Naive thymus-derived CD4-positive, alpha-beta T cell (primary cell): ENCODE measurements at regions not wholly inside any gene's neighbourhood (a gene's known extent, or its start where the extent isn't known, plus 50 kb on each side); places are given as distances from the start of the nearest gene placed in this dataset.
A peak's percentile ranks its signal among the peaks of the same experiment; 100 is the strongest.

Source experiments
- ATAC-seq: fragments of 150-1000 bp; cut with Tn5 transposase; 2 replicates; pipeline ENCODE4 v1.10.0; 2021; ENCODE audit warnings: mild to moderate bottlenecking, moderate library complexity
- CTCF ChIA-PET: fragments of 350-600 bp; sonication (Branson Sonifier 250); formaldehyde crosslinking; loops from one replicate; lab custom pipeline; 2021; ENCODE audit warnings: antibody characterized with exemption; lab: Charles Lee
- POLR2A ChIA-PET: fragments of 350-600 bp; sonication (Branson Sonifier 250); formaldehyde crosslinking; loops from one replicate; lab custom pipeline; 2021; ENCODE audit warnings: antibody characterized with exemption, inconsistent platforms; lab: Charles Lee
- DNase-seq, 9 donors: peaks; one replicate each; pipeline versions ENCODE4 v3.0.0 to v3.0.0-alpha.2; 2020 to 2022; ENCODE audit warnings: mixed read lengths in 1 of 9
- H3K27ac ChIP-seq: one replicate; pipeline ENCODE4 v1.7.0; 2013; ENCODE audit warnings: mild to moderate bottlenecking, low read depth, low read length, moderate library complexity
- H3K27me3 ChIP-seq, 2 donors: one replicate each; pipeline ENCODE4 v1.7.0; 2013; ENCODE audit warnings: low read length in 2 of 2, mild to moderate bottlenecking in 2 of 2, moderate library complexity in 2 of 2; ENCODE audit not compliant: control insufficient read depth in 2 of 2, insufficient read depth in 2 of 2
- H3K36me3 ChIP-seq, 3 experiments: 1 replicate in 2 of 3; 2 replicates in 1 of 3; pipeline ENCODE4 v1.7.0; 2013; ENCODE audit warnings: low read length in 3 of 3, mild to moderate bottlenecking in 3 of 3, moderate library complexity in 1 of 3; ENCODE audit not compliant: insufficient read depth in 3 of 3, control insufficient read depth in 2 of 3
- H3K4me1 ChIP-seq, 2 donors: one replicate each; pipeline ENCODE4 v1.7.0; 2013; ENCODE audit warnings: low read length in 2 of 2, mild to moderate bottlenecking in 2 of 2, moderate library complexity in 1 of 2; ENCODE audit not compliant: control insufficient read depth in 2 of 2, insufficient read depth in 2 of 2
- H3K4me3 ChIP-seq: 2 replicates; pipeline ENCODE4 v1.7.0; 2013; ENCODE audit warnings: mild to moderate bottlenecking, low read length
- H3K9me3 ChIP-seq, 3 experiments: 1 replicate in 2 of 3; 2 replicates in 1 of 3; pipeline ENCODE4 v1.7.0; 2013; ENCODE audit warnings: low read length in 3 of 3; ENCODE audit not compliant: control insufficient read depth in 2 of 3
- H3K27ac Mint-ChIP-seq, 9 donors: one replicate each; pipeline ENCODE4 v1.8.0; 2020 to 2022; ENCODE audit warnings: mixed read lengths in 9 of 9, mild to moderate bottlenecking in 8 of 9, moderate library complexity in 5 of 9, inconsistent platforms in 2 of 9
- H3K27me3 Mint-ChIP-seq, 5 donors: one replicate each; pipeline ENCODE4 v1.8.0; 2021 to 2022; ENCODE audit warnings: mixed read lengths in 5 of 5, mild to moderate bottlenecking in 1 of 5
- H3K36me3 Mint-ChIP-seq, 5 donors: one replicate each; pipeline ENCODE4 v1.8.0; 2020 to 2022; ENCODE audit warnings: mixed read lengths in 5 of 5, mild to moderate bottlenecking in 3 of 5, inconsistent platforms in 1 of 5
- H3K4me1 Mint-ChIP-seq, 7 donors: one replicate each; pipeline ENCODE4 v1.8.0; 2020 to 2022; ENCODE audit warnings: mixed read lengths in 7 of 7, mild to moderate bottlenecking in 3 of 7, inconsistent platforms in 1 of 7
- H3K4me3 Mint-ChIP-seq, 10 donors: one replicate each; pipeline ENCODE4 v1.8.0; 2020 to 2022; ENCODE audit warnings: mild to moderate bottlenecking in 10 of 10, mixed read lengths in 10 of 10, moderate library complexity in 6 of 10, inconsistent platforms in 2 of 10
- H3K9me3 Mint-ChIP-seq, 11 donors: one replicate each; pipeline ENCODE4 v1.8.0; 2020 to 2022; ENCODE audit warnings: mixed read lengths in 11 of 11, mild to moderate bottlenecking in 4 of 11, inconsistent platforms in 1 of 11, moderate library complexity in 1 of 11
- intact Hi-C, 2 donors: fragments of 100-400 bp; cut with micrococcal nuclease; formaldehyde crosslinking; loops; one replicate each; pipeline ENCODE4 v1.15.1; 2023

DNA sequence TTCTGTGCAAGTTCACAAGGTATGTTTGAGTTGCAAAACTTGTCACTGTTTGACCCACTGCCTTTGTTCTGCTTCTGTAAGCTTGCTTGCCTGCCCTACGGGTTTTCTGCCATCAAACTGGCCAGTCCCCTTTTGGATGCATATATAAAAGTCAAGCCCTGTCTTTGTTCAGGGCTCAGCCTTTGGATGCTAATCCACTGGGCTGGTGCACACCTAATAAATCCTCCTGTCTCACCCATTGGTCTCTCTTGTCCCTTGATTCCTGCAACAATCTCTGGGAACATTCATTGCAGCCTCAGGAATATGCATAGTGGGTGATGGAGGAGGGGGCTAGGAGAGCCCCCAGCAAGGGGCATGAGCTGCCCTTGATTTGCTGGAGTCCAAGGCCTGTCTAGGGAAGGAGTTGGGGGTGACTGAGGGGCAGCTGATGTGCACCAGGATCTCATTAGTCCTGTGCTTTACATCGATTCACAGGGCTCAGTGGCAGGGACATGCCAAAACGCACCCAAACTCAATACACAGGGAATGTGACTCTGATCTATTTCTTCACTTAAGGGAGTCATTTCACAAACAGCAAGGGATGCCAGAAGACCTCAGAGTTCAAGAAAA is 225.4 kb upstream of the NLRP1 start:
- CTCF ChIA-PET = no interaction called here
- no peak for DNase-seq
- Mint-ChIP-seq H3K9me3 (peaks cover 7 to 64% (median 27%) of the 10 kb centered on the region in 11 donors), H3K36me3 (peaks cover 0 to 11% (median 0%) of the 10 kb centered on the region in 5 donors), H3K27ac (no peak overlapping the region), H3K4me1 (no peaks in the 10 kb centered on the region), H3K27me3 (peaks cover 3 to 49% (median 32%) of the 10 kb centered on the region in 5 donors), H3K4me3 (no peak overlapping the region)
- Histone ChIP-seq H3K27me3 (no peaks in the 10 kb centered on the region), H3K36me3 (no peaks in the 10 kb centered on the region), H3K9me3 (peaks cover 0 to 43% (median 0%) of the 10 kb centered on the region in 3 experiments), H3K4me3 (no peak overlapping the region), H3K4me1 (no peaks in the 10 kb centered on the region), H3K27ac (no peak overlapping the region)
- intact Hi-C loops = no loop called here
- POLR2A ChIA-PET = no interaction called here
- ATAC-seq = no peak

DNA sequence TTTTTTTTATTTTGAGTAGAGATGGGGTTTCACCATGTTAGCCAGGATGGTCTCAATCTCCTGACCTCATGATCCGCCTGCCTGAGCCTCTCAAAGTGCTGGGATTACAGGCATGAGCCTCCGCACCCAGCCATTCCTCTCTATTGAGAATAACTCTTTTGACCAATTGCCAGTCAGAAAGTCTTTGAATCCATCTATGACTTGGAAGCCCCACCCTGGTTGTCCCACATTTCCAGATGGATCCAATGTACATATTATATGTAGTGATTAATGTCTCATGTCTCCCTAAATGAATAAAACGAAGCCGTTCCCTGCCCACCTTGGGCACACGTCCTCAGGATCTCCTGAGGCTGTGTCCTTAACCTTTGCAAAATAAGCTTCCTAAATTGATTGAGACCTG is 228.3 kb upstream of the NLRP1 start:
- Histone ChIP-seq H3K36me3 (no peaks in the 10 kb centered on the region), H3K4me3 (no peak overlapping the region), H3K9me3 (peaks cover 0 to 43% (median 0%) of the 10 kb centered on the region in 3 experiments), H3K27ac (no peak overlapping the region), H3K27me3 (no peaks in the 10 kb centered on the region), H3K4me1 (no peaks in the 10 kb centered on the region)
- ChIA-PET POLR2A (no interaction called here), CTCF (no interaction called here)
- H3K4me3 Mint-ChIP-seq = no peak overlapping the region
- peaks cover 7 to 57% (median 23%) of the 10 kb centered on the region in 11 donors for H3K9me3 Mint-ChIP-seq
- peaks cover 0 to 7% (median 0%) of the 10 kb centered on the region in 5 donors for H3K36me3 Mint-ChIP-seq
- H3K27me3 Mint-ChIP-seq = peaks cover under 1 to 58% (median 23%) of the 10 kb centered on the region in 5 donors
- DNase-seq = no peak
- no peak overlapping the region for H3K27ac Mint-ChIP-seq
- intact Hi-C loops = no loop called here
- no peaks in the 10 kb centered on the region for H3K4me1 Mint-ChIP-seq
- no peak for ATAC-seq

DNA sequence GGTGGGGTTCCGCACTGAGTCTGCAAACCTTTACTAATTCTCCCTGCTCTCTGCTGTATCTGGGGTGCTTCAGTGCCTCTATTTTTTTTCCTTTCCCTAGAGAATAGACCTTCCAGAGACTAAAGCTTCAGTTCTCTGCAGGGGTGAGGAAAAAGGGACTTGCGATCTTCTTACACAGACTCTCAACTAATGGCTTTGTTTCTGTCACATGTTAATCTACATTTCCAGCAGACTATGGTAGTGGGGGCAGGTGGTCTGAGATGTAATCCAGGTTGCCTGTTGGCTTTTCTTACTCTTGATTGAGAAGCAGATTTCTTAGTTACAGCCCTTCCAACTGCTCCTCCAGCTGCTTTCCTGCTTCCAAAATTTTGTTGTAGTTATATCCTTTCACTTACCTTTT is 229.0 kb upstream of the NLRP1 start:
- Mint-ChIP-seq H3K9me3 (peaks cover 7 to 49% (median 23%) of the 10 kb centered on the region in 11 donors), H3K36me3 (peaks cover 0 to 7% (median 0%) of the 10 kb centered on the region in 5 donors), H3K4me3 (no peak overlapping the region), H3K27ac (no peak overlapping the region), H3K4me1 (no peaks in the 10 kb centered on the region), H3K27me3 (peaks cover 5 to 61% (median 24%) of the 10 kb centered on the region in 5 donors)
- ATAC-seq (no peak), DNase-seq (no peak)
- no peak overlapping the region for H3K4me3 ChIP-seq
- POLR2A ChIA-PET = no interaction called here
- CTCF ChIA-PET = no interaction called here
- no peaks in the 10 kb centered on the region for H3K27me3 ChIP-seq
- no peak overlapping the region for H3K27ac ChIP-seq
- peaks cover 0 to 38% (median 0%) of the 10 kb centered on the region in 3 experiments for H3K9me3 ChIP-seq
- intact Hi-C loops = no loop called here
- H3K4me1 ChIP-seq = no peaks in the 10 kb centered on the region
- no peaks in the 10 kb centered on the region for H3K36me3 ChIP-seq

DNA sequence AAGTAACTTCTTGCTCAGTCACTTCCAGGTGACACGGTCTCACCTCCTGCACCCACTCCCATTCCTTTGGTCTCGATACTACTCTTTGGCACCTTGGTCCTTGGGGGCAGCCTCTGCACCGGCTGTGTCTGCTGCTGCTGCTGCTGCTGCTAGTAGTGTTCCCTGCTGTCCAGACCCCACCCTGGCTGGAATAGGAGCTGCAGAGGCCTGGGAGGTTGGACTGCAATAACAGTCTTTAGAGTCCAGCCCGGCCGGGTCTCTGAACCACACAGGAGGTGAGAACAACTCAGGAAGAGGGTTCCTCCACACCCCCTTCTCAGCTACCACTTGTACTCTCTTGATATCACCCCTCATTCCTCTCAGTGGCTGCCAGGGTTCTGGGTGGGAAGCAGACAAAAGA is 231.1 kb upstream of the NLRP1 start:
- intact Hi-C loops = no loop called here
- peaks cover 9 to 72% (median 36%) of the 10 kb centered on the region in 5 donors for H3K27me3 Mint-ChIP-seq
- ATAC-seq = no peak
- H3K4me3 Mint-ChIP-seq = no peak overlapping the region
- H3K4me1 Mint-ChIP-seq = no peaks in the 10 kb centered on the region
- ChIA-PET CTCF (no interaction called here), POLR2A (no interaction called here)
- peaks cover 7 to 32% (median 18%) of the 10 kb centered on the region in 11 donors for H3K9me3 Mint-ChIP-seq
- H3K4me1 ChIP-seq = no peaks in the 10 kb centered on the region
- peaks cover 0 to 7% (median 0%) of the 10 kb centered on the region in 5 donors for H3K36me3 Mint-ChIP-seq
- no peaks in the 10 kb centered on the region for H3K27me3 ChIP-seq
- no peak overlapping the region for H3K27ac Mint-ChIP-seq
- H3K4me3 ChIP-seq = no peak overlapping the region
- H3K36me3 ChIP-seq = no peaks in the 10 kb centered on the region
- H3K27ac ChIP-seq = no peak overlapping the region
- DNase-seq = no peak
- H3K9me3 ChIP-seq = peaks cover 0 to 18% (median 0%) of the 10 kb centered on the region in 3 experiments

DNA sequence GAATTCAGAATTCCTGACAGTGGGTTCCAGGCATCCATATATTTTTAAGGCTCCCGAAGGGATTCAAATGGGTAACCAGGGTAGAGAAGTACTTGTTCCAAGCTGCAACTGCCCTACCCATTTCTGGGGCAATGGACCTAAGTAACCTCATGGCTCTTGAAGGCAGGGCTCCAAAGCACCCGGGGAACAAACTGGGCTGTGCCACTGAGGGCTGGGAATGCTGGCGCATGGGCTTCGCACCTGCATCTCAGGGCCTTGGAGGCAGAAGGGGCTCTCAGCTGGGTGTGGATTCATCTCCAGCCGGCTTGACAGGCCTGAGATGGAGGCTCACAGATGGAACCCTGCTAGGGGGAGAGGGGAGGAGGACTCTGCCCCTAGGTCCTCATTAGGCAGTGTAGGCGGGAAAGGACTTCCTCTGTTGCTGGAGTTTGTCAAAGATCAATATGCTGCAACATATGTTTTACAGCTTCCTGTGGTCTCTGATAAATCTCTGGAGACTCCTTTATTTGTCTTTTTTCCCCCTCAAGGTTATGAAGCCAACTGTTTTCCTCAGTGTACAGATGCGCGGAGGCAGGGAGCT is 232.3 kb upstream of the NLRP1 start:
- no peak overlapping the region for H3K27ac Mint-ChIP-seq
- CTCF ChIA-PET = no interaction called here
- H3K27me3 Mint-ChIP-seq = peaks cover 9 to 71% (median 38%) of the 10 kb centered on the region in 5 donors

DNA sequence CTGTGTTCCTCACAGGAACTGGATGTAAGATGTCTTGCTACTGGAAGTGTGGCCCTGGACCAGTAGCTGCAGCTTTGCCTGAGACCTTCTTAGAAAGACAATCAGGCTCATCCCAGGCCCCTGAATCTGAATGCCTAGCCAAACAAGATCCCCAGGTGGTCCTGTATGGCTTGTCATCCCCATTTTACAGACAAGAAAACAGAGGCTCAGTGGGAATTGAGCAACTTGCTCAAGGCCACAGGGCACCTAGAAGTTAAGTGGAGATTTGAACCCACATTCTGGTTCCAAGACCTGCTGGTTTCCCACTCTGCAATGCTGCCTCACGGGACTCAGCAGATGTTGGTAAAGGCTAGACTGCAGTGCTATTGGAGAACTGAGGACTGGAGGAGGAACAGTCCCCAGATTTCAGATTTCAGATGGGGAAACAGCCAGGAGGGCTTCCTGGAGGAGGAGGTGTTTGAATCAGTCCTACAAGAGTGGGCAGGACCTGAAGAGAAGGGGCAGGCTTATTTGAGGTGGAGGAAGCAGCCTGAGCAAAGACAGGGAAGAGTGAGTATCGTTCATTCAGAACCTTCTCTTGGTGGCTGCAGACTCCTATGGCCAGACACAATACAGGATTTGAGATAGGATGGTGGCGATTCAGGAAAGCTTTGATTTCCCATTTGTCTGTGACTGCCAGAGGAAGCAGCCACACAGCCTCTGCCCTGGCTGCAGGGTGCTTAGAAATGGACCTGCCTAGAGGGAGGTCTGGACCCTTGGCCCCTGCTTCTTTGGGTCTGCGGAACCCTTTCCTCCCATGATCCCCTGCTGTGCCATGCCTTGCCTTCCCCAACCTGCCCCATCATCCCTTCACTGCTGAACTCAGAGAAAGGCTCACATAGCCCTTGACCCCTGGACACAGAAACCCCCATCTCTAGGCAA is 233.4 kb upstream of the NLRP1 start:
- no peak overlapping the region for H3K27ac ChIP-seq
- Mint-ChIP-seq H3K36me3 (no peaks in the 10 kb centered on the region), H3K27ac (peak overlapping the region in 1 of 9 donors; percentile 26), H3K4me3 (no peak overlapping the region), H3K9me3 (peaks cover 0 to 10% (median 5%) of the 10 kb centered on the region in 11 donors), H3K4me1 (no peaks in the 10 kb centered on the region), H3K27me3 (peaks cover 9 to 61% (median 38%) of the 10 kb centered on the region in 5 donors)
- ChIA-PET POLR2A (no interaction called here), CTCF (no interaction called here)
- DNase-seq (no peak), ATAC-seq (no peak)
- H3K4me1 ChIP-seq = no peaks in the 10 kb centered on the region
- H3K27me3 ChIP-seq = no peaks in the 10 kb centered on the region
- H3K9me3 ChIP-seq = no peaks in the 10 kb centered on the region
- intact Hi-C loops = no loop called here
- H3K36me3 ChIP-seq = no peaks in the 10 kb centered on the region
- no peak overlapping the region for H3K4me3 ChIP-seq

More for the DNA sequence above, 232.3 kb upstream of the NLRP1 start:
- DNase-seq (no peak), ATAC-seq (no peak)
- H3K4me3 ChIP-seq = no peak overlapping the region
- POLR2A ChIA-PET = no interaction called here
- H3K4me1 ChIP-seq = no peaks in the 10 kb centered on the region
- H3K4me3 Mint-ChIP-seq = no peak overlapping the region
- H3K36me3 ChIP-seq = no peaks in the 10 kb centered on the region
- H3K4me1 Mint-ChIP-seq = no peaks in the 10 kb centered on the region
- no peaks in the 10 kb centered on the region for H3K36me3 Mint-ChIP-seq
- no peak overlapping the region for H3K27ac ChIP-seq
- intact Hi-C loops = no loop called here
- peaks cover 0 to 7% (median 0%) of the 10 kb centered on the region in 3 experiments for H3K9me3 ChIP-seq
- H3K27me3 ChIP-seq = no peaks in the 10 kb centered on the region
- peaks cover 0 to 21% (median 11%) of the 10 kb centered on the region in 11 donors for H3K9me3 Mint-ChIP-seq
